ENCODE measurements at regions not wholly inside any gene's neighbourhood (a gene's known extent, or its start where the extent isn't known, plus 50 kb on each side); places are given as distances from the start of the nearest gene placed in this dataset.

GRCh38 chr11:103633068-103633788 is 403.2 kb upstream of the DDI1 start:
- Histone ChIP-seq H3K4me2 (ENCODE audit: control insufficient read depth, insufficient read depth) (no peak overlapping the region), H3K4me1 (ENCODE audit: control insufficient read depth, insufficient read depth, low read length) (no peaks in the 10 kb centered on the region), H3K4me3 (no peak overlapping the region), H3K9me3 (replicated peaks; ENCODE audit: control insufficient read depth, insufficient read depth, low read length) (no peaks in the 10 kb centered on the region), H3K27ac (ENCODE audit: control insufficient read depth, insufficient read depth) (no peak overlapping the region), H3K36me3 (ENCODE audit: control insufficient read depth in 2 of 2, insufficient read depth in 2 of 2, low read length in 1 of 2) (no peaks in the 10 kb centered on the region), H3K27me3 (replicated peaks in 1 of 2; ENCODE audit: control insufficient read depth in 2 of 2, insufficient read depth in 2 of 2, low read length in 1 of 2) (no peaks in the 10 kb centered on the region), H2AFZ (ENCODE audit: control insufficient read depth, low read depth, low read length) (no peak overlapping the region), H3K79me2 (ENCODE audit: control insufficient read depth, insufficient read depth, low read length) (no peaks in the 10 kb centered on the region), H4K20me1 (ENCODE audit: control insufficient read depth, insufficient read depth) (no peaks in the 10 kb centered on the region), H3K9ac (ENCODE audit: control insufficient read depth, insufficient read depth, low read length) (no peak overlapping the region)
- ATAC-seq (no peak), DNase-seq (ENCODE audit: low read depth, low spot score) (no peak), FAIRE-seq (no peak)
- no peak for TF ChIP-seq BCL11A (IDR thresholded peaks at IDR 0.05; ENCODE audit: low read depth, low read length)
- no peak for TF ChIP-seq TCF3 (IDR thresholded peaks at IDR 0.05; ENCODE audit: borderline replicate concordance, insufficient read depth, low read depth, low read length)
- no peak for TF ChIP-seq ZNF622 (IDR thresholded peaks at IDR 0.05)
- no peak for TF ChIP-seq ZNF207 (IDR thresholded peaks at IDR 0.05; ENCODE audit: borderline replicate concordance)
- TF ChIP-seq CREM (IDR thresholded peaks at IDR 0.05; ENCODE audit: low read depth) = no peak
- TF ChIP-seq, protein P1, sequence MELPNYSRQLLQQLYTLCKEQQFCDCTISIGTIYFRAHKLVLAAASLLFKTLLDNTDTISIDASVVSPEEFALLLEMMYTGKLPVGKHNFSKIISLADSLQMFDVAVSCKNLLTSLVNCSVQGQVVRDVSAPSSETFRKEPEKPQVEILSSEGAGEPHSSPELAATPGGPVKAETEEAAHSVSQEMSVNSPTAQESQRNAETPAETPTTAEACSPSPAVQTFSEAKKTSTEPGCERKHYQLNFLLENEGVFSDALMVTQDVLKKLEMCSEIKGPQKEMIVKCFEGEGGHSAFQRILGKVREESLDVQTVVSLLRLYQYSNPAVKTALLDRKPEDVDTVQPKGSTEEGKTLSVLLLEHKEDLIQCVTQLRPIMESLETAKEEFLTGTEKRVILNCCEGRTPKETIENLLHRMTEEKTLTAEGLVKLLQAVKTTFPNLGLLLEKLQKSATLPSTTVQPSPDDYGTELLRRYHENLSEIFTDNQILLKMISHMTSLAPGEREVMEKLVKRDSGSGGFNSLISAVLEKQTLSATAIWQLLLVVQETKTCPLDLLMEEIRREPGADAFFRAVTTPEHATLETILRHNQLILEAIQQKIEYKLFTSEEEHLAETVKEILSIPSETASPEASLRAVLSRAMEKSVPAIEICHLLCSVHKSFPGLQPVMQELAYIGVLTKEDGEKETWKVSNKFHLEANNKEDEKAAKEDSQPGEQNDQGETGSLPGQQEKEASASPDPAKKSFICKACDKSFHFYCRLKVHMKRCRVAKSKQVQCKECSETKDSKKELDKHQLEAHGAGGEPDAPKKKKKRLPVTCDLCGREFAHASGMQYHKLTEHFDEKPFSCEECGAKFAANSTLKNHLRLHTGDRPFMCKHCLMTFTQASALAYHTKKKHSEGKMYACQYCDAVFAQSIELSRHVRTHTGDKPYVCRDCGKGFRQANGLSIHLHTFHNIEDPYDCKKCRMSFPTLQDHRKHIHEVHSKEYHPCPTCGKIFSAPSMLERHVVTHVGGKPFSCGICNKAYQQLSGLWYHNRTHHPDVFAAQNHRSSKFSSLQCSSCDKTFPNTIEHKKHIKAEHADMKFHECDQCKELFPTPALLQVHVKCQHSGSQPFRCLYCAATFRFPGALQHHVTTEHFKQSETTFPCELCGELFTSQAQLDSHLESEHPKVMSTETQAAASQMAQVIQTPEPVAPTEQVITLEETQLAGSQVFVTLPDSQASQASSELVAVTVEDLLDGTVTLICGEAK (IDR thresholded peaks at IDR 0.05; ENCODE audit: borderline replicate concordance) = no peak
- TF ChIP-seq, protein P2, sequence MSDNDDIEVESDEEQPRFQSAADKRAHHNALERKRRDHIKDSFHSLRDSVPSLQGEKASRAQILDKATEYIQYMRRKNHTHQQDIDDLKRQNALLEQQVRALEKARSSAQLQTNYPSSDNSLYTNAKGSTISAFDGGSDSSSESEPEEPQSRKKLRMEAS (IDR thresholded peaks at IDR 0.05; ENCODE audit: low read depth, low read length) = no peak
- TF ChIP-seq ZNF217 (IDR thresholded peaks at IDR 0.05) = no peak
- no peak for TF ChIP-seq E4F1 (IDR thresholded peaks at IDR 0.05; ENCODE audit: borderline replicate concordance, partially characterized antibody)
- no peak for TF ChIP-seq HDAC2 (IDR thresholded peaks at IDR 0.05)
- TF ChIP-seq PAX8 (IDR thresholded peaks at IDR 0.05) = no peak
- TF ChIP-seq TCF7 (IDR thresholded peaks at IDR 0.05; ENCODE audit: borderline replicate concordance) = no peak
- TF ChIP-seq SUPT20H (IDR thresholded peaks at IDR 0.05; ENCODE audit: borderline replicate concordance, control insufficient read depth, low read depth, low read length) = no peak
- no peak for TF ChIP-seq POU2F2 (IDR thresholded peaks at IDR 0.05; ENCODE audit: borderline replicate concordance, low read depth, low read length)
- TF ChIP-seq ZZZ3 (IDR thresholded peaks at IDR 0.05; ENCODE audit: control insufficient read depth, insufficient read length, low read depth) = no peak
- no peak for TF ChIP-seq IKZF2 (IDR thresholded peaks at IDR 0.05)
- no peak for TF ChIP-seq JUND (IDR thresholded peaks at IDR 0.05; ENCODE audit: low read depth, low read length)
- no peak for TF ChIP-seq HDGF (IDR thresholded peaks at IDR 0.05)
- ChIA-PET RAD21 (ENCODE audit: unreplicated experiment) (no interaction called here), POLR2A (no interaction called here), SMC1A (ENCODE audit: uncharacterized antibody, unreplicated experiment) (no interaction called here), CTCF (no interaction called here)
- intact Hi-C loops (cut with micrococcal nuclease; ENCODE audit: unreplicated experiment) = no loop called here
- BruUV-seq (replicated peaks) = no TSS peak
- 0% methylated on average over 1 of the region's 1 CpG for WGBS (ENCODE audit: insufficient coverage, insufficient replicate concordance, low lambda C conversion rate, missing lambda C conversion rate)
- in situ Hi-C loops (cut with MboI) = no loop called here

Measured in GM12878 (cell line).